A673 (cell line): ENCODE measurements at regions not wholly inside any gene's neighbourhood (a gene's known extent, or its start where the extent isn't known, plus 50 kb on each side); places are given as distances from the start of the nearest gene placed in this dataset.
"Not testable (repeated sequence)": the region's sequence is repeated elsewhere in the genome, so short reads cannot be mapped to it uniquely, and the experiment has no call there.

Experiments used
- EZH2 ChIP-seq: fragments of 200-600 bp; sonication (generic); IDR thresholded peaks from 2 replicates; pipeline ENCODE4 v1.6.1; 2017; ENCODE audit warnings: borderline replicate concordance, low read depth, mild to moderate bottlenecking, mixed read lengths, antibody characterized with exemption, low read length; ENCODE audit not compliant: poor library complexity, severe bottlenecking
- TF ChIP-seq, protein P1 (sequence below): fragments of 300-800, 200-600 bp; sonication (generic); conservative IDR thresholded peaks from 2 replicates; pipeline ENCODE4 v1.5.1; 2017; ENCODE audit warnings: low read depth, mild to moderate bottlenecking, antibody characterized with exemption, low read length, moderate library complexity, mixed read lengths

DNA sequence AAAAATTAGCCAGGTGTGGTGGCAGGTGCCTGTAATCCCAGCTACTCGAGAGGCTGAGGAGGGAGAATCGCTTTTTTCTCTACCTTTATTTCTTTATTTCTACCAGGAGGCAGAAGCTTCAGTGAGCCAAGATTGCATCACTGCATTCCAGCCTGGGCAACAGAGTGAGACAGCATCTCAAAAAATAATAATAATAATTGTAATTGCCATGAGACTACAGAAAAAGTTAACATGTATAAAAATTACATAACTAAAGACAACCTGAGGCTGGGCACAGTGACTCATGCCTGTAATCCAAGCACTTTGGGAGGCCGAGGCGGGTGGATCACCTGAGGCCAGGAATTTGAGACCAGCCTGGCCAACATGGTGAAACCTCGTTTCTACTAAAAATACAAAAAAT lies 181.5 kb downstream of the WSCD1 start:
- TF ChIP-seq, protein P1, sequence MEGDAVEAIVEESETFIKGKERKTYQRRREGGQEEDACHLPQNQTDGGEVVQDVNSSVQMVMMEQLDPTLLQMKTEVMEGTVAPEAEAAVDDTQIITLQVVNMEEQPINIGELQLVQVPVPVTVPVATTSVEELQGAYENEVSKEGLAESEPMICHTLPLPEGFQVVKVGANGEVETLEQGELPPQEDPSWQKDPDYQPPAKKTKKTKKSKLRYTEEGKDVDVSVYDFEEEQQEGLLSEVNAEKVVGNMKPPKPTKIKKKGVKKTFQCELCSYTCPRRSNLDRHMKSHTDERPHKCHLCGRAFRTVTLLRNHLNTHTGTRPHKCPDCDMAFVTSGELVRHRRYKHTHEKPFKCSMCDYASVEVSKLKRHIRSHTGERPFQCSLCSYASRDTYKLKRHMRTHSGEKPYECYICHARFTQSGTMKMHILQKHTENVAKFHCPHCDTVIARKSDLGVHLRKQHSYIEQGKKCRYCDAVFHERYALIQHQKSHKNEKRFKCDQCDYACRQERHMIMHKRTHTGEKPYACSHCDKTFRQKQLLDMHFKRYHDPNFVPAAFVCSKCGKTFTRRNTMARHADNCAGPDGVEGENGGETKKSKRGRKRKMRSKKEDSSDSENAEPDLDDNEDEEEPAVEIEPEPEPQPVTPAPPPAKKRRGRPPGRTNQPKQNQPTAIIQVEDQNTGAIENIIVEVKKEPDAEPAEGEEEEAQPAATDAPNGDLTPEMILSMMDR = not testable (repeated sequence)
- not testable (repeated sequence) for TF ChIP-seq EZH2
